Colonic mucosa (tissue), 4 donors: ENCODE measurements at regions not wholly inside any gene's neighbourhood (a gene's known extent, or its start where the extent isn't known, plus 50 kb on each side); places are given as distances from the start of the nearest gene placed in this dataset.
"Not testable (repeated sequence)": the region's sequence is repeated elsewhere in the genome, so short reads cannot be mapped to it uniquely, and the experiment has no call there.

Experiments
- DNase-seq: peaks from one replicate; pipeline ENCODE4 v3.0.0-alpha.2; 2020
- H3K27ac ChIP-seq: fragments of 200-600 bp; one replicate; pipeline ENCODE4 v1.8.0; 2021
- H3K27me3 ChIP-seq: fragments of 200-600 bp; one replicate; pipeline ENCODE4 v1.8.0; 2021
- H3K36me3 ChIP-seq: fragments of 200-600 bp; one replicate; pipeline ENCODE4 v1.8.0; 2021
- H3K4me1 ChIP-seq: fragments of 200-600 bp; one replicate; pipeline ENCODE4 v1.8.0; 2021; ENCODE audit warnings: mild to moderate bottlenecking
- H3K4me3 ChIP-seq: fragments of 200-600 bp; one replicate; pipeline ENCODE4 v1.8.0; 2021
- H3K9ac ChIP-seq, 2 donors: one replicate each; pipeline ENCODE4 v1.7.0; 2013; ENCODE audit warnings: control low read depth in 2 of 2, low read depth in 2 of 2, low read length in 2 of 2
- H3K9me3 ChIP-seq: fragments of 200-600 bp; one replicate; pipeline ENCODE4 v1.8.0; 2021
- CTCF ChIP-seq: fragments of 200-600 bp; IDR thresholded peaks from one replicate; pipeline ENCODE4 v1.8.0; 2022; ENCODE audit warnings: antibody characterized with exemption, mild to moderate bottlenecking
- intact Hi-C: fragments of 100-400 bp; cut with DNase I; formaldehyde crosslinking; loops from one replicate; pipeline ENCODE4 v1.14.1; 2022
- donor health status: healthy.
- donor health status: DM: no; HTN: no; CAD: no.
- donor health status: DM: no; HTN: no; CAD: no.

DNA sequence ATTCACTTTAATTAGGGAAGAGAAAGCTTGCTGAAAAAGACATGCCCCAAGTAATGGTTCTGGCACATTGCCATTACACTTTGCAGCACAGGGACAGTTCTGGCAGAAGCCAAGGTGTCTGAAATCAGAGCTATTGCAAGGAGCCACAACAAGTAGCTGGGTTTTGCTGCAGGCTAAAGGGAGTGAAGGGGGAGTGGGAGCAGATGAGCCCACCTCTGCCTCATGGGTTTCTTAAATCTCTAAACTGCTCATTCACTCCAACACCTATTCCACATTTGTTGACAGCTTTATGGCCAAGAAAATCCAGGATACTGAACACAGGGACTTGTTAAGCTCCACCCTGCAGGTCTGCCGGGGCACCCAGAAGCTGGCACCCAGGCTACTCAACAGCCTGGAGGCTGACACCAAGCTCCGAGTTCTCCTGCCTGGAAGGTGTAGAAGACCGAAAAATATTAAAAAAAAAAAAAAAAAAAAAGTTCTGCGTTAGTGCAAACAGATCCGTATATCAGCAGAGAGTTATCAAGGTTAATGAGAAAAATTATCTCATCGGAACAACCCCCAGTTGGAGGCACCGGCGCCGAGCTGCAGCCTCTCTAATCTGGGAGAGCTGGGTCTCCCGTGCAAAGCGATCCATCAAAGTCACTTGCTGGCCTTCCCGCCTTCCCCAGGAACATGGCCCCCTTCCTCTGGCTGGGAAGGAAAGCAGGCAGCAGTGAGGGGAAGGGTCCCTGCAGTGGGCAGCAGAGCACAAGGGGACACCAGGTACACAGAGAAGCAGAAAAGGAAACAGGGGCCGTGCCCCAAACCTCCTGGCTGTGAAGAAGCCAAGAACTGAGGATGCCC, 123.7 kb downstream of the HNMT start:
- Histone ChIP-seq H3K27ac (no peak overlapping the region), H3K36me3 (no peaks in the 10 kb centered on the region), H3K4me3 (no peak overlapping the region), H3K27me3 (no peaks in the 10 kb centered on the region), H3K9ac (no peak overlapping the region), H3K4me1 (no peaks in the 10 kb centered on the region), H3K9me3 (no peaks in the 10 kb centered on the region)
- intact Hi-C loops, result loop anchor here (5.0 to 10.0 kb wide), 2 partner anchors 143 to 176 kb away; no protein-coding TSS in a partner anchor
- no peak for TF ChIP-seq CTCF
- DNase-seq, result peak; percentile 61

GRCh38 chr2:138090330-138090729, 126.1 kb downstream of the HNMT start:
- intact Hi-C loops, result loop anchor here (5.0 to 10.0 kb wide), 2 partner anchors 287 to 694 kb away; partner anchors contain the start of gene NXPH2
- Histone ChIP-seq H3K4me3 (no peak overlapping the region), H3K27ac (no peak overlapping the region), H3K27me3 (no peaks in the 10 kb centered on the region), H3K9ac (no peak overlapping the region), H3K36me3 (no peaks in the 10 kb centered on the region), H3K9me3 (no peaks in the 10 kb centered on the region), H3K4me1 (no peaks in the 10 kb centered on the region)
- peak; percentile 32 for DNase-seq
- peak; percentile 53 for TF ChIP-seq CTCF

DNA sequence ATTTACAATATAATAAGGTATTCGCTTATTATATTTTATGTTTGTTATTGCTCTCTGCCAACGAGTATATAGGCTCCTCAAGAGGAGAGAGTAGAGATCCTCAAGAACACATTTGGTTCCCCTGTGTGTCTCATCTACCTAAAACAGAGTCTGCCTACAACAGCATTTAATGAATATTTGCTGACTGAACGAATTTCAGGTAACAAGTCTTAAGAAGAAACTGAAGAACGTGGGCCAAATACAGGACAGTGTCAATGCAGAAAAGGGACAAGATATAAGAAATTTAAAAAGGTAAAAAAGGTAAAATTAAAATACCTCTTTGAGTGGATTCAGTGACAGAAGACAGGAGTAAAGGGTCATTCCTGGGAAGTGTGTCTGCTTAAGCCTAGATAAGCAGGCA, 129.2 kb downstream of the HNMT start:
- Histone ChIP-seq H3K4me1 (no peaks in the 10 kb centered on the region), H3K4me3 (no peak overlapping the region), H3K27ac (no peak overlapping the region), H3K9ac (no peak overlapping the region), H3K36me3 (no peaks in the 10 kb centered on the region), H3K9me3 (no peaks in the 10 kb centered on the region), H3K27me3 (no peaks in the 10 kb centered on the region)
- DNase-seq, result no peak
- intact Hi-C loops, result loop anchor here (5.0 to 10.0 kb wide), 2 partner anchors 284 to 691 kb away; partner anchors contain the start of gene NXPH2
- no peak for TF ChIP-seq CTCF

- no peak for TF ChIP-seq CTCF
- Histone ChIP-seq H3K4me3 (no peak overlapping the region), H3K4me1 (no peaks in the 10 kb centered on the region), H3K27me3 (no peaks in the 10 kb centered on the region), H3K27ac (no peak overlapping the region), H3K9ac (no peak overlapping the region), H3K9me3 (no peaks in the 10 kb centered on the region), H3K36me3 (no peaks in the 10 kb centered on the region)
- no peak for DNase-seq
- intact Hi-C loops, result loop anchor here (5.0 to 10.0 kb wide), 2 partner anchors 283 to 691 kb away; partner anchors contain the start of gene NXPH2
These were observed 129.8 kb downstream of the HNMT start for GRCh38 chr2:138094031-138094430.

GRCh38 chr2:138095336-138095735, 131.1 kb downstream of the HNMT start:
- Histone ChIP-seq H3K9ac (no peak overlapping the region), H3K9me3 (no peaks in the 10 kb centered on the region), H3K4me1 (no peaks in the 10 kb centered on the region), H3K27ac (no peak overlapping the region), H3K27me3 (no peaks in the 10 kb centered on the region), H3K4me3 (no peak overlapping the region), H3K36me3 (no peaks in the 10 kb centered on the region)
- intact Hi-C loops, result loop anchor here (10.0 kb wide), 1 partner anchor 689 kb away; the partner anchor contains the start of gene NXPH2
- no peak for DNase-seq
- no peak for TF ChIP-seq CTCF

GRCh38 chr2:138099288-138099687, 135.0 kb downstream of the HNMT start:
- not testable (repeated sequence) for H3K4me3 ChIP-seq, H3K36me3 ChIP-seq, H3K9me3 ChIP-seq, H3K9ac ChIP-seq, H3K27ac ChIP-seq, H3K27me3 ChIP-seq, H3K4me1 ChIP-seq, DNase-seq
- intact Hi-C loops, result loop anchor here (10.0 kb wide), 1 partner anchor 686 kb away; the partner anchor contains the start of gene NXPH2
